ENCODE measurements at regions not wholly inside any gene's neighbourhood (a gene's known extent, or its start where the extent isn't known, plus 50 kb on each side); places are given as distances from the start of the nearest gene placed in this dataset.

DNA sequence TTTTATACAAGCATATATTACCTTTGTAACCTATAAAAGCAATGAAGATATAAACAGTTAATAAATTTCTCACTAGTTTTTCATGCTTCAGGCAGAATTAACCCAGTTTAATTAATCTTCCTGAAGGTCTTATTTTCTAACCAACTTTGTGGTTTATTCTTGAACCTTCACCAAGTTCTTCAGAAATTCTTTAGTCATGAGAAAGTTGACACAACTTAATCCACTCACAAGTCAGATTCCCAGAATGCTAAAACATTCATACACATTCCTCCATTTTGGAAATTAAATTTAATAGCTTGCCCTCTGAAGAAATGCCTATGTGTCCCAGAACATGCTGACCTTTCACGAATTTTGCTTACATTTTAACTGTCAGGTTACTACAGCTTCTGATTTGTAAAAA is 105.4 kb upstream of the PAM start:
- TF ChIP-seq EZH2 (IDR thresholded peaks at IDR 0.05; ENCODE audit: insufficient read depth, poor library complexity, severe bottlenecking) (no peak), EZH2phosphoT487 (IDR thresholded peaks at IDR 0.05; ENCODE audit: insufficient read depth, low read depth) (no peak)
